Activated naive CD4-positive, alpha-beta T cell treated with anti-CD3 and anti-CD28 coated beads, Interleukin-2, amount 50 U/mL, for 72 hours (primary cell): ENCODE measurements at regions not wholly inside any gene's neighbourhood (a gene's known extent, or its start where the extent isn't known, plus 50 kb on each side); places are given as distances from the start of the nearest gene placed in this dataset.
"Not testable (repeated sequence)": the region's sequence is repeated elsewhere in the genome, so short reads cannot be mapped to it uniquely, and the experiment has no call there.

ENCODE experiments used
- ATAC-seq, 2 donors: fragments of 150-1000 bp; cut with Tn5 transposase; 2 replicates each; pipeline ENCODE4 v1.10.0; 2021; ENCODE audit warnings: mild to moderate bottlenecking in 2 of 2, moderate library complexity in 2 of 2
- DNase-seq, 2 donors: peaks; one replicate each; pipeline ENCODE4 v3.0.0; 2021 to 2022; ENCODE audit warnings: low spot score in 2 of 2
- H3K27ac Mint-ChIP-seq, 2 donors: one replicate each; pipeline ENCODE4 v1.8.0; 2022; ENCODE audit warnings: mild to moderate bottlenecking in 2 of 2, mixed read lengths in 2 of 2
- H3K36me3 Mint-ChIP-seq, 2 donors: one replicate each; pipeline ENCODE4 v1.8.0; 2022; ENCODE audit warnings: mixed read lengths in 2 of 2
- H3K9me3 Mint-ChIP-seq, 2 donors: one replicate each; pipeline ENCODE4 v1.8.0; 2022; ENCODE audit warnings: mixed read lengths in 2 of 2

DNA sequence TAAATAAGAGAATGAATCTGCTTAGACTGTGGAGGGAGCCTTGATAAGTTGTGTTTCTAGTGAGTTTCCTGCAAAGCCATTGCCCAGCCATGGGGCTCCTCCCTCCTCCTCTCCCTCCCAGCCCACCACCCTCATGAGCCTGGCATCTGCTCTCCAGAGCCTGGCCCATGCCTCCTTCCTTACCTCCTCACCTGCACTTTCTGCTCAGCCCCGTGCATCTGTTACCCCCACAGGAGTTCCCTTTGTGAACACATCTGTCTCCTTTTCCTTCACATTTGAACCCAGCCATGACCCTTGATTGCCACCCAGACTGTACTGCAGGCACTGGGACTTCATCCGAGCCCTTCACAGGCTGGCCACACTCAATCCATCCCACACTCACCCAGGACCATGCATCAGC, 395.6 kb downstream of the IRX2 start:
- ATAC-seq: no peak

DNA sequence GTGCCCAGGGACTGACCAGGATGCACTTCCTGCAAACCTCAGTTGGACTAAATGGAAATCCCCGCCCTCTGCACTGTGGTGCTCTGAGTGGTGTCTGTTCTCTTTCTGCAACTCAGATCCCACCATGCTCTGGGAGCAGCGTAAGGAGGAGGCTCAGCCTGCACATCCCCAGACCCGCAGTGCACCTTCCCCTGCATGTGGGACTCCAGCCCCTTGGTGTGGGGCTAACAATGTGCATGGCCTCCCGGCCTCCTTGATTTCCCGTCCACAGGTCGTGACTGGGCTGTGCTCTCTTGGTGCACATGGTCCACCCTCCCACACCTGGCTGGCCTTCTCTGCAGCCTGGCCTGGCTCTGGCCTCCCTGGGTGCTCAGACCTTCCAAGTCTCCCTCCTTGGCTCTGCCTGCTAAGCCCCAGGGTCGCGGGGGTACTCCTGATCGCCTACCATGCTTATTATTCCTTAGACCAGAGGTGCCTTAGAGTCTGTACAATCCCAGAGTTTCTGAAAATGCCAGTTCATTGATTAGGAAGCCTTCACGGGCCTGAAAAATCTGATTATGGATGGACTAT, 397.5 kb downstream of the IRX2 start:
- Mint-ChIP-seq H3K9me3 (peaks cover 5 to 6% of the 10 kb centered on the region in 2 donors), H3K36me3 (peaks cover 0 to 8% of the 10 kb centered on the region in 2 donors), H3K27ac (no peak overlapping the region)
- DNase-seq: no peak
- no peak for ATAC-seq

More for the DNA sequence above, 395.6 kb downstream of the IRX2 start:
- no peak for DNase-seq
- Mint-ChIP-seq H3K27ac (no peak overlapping the region), H3K36me3 (peaks cover 0 to 8% of the 10 kb centered on the region in 2 donors), H3K9me3 (peaks cover 5 to 9% of the 10 kb centered on the region in 2 donors)

DNA sequence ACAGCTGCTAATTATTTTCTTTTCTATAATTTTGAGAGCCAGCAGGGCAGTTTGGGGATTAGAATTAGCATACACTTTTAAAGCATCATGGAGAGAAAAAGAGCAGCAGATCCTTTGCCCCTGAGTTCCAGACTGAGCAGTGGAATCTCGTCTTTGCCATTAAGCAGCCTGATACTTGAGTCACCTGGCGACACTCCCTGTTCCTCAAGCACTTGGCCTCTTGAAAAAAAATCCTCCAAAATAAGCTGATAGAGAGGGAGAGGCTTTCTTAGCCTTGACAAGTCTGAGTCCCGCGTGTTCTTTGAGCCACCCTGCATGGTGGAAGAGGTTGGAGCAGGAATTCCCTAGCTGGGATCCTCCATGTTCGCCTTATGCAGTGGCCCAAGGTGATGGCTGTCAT, 398.3 kb downstream of the IRX2 start:
- H3K9me3 Mint-ChIP-seq: peaks cover 5 to 6% of the 10 kb centered on the region in 2 donors
- peaks cover 0 to 8% of the 10 kb centered on the region in 2 donors for H3K36me3 Mint-ChIP-seq
- no peak for ATAC-seq
- H3K27ac Mint-ChIP-seq: no peak overlapping the region
- DNase-seq: no peak

DNA sequence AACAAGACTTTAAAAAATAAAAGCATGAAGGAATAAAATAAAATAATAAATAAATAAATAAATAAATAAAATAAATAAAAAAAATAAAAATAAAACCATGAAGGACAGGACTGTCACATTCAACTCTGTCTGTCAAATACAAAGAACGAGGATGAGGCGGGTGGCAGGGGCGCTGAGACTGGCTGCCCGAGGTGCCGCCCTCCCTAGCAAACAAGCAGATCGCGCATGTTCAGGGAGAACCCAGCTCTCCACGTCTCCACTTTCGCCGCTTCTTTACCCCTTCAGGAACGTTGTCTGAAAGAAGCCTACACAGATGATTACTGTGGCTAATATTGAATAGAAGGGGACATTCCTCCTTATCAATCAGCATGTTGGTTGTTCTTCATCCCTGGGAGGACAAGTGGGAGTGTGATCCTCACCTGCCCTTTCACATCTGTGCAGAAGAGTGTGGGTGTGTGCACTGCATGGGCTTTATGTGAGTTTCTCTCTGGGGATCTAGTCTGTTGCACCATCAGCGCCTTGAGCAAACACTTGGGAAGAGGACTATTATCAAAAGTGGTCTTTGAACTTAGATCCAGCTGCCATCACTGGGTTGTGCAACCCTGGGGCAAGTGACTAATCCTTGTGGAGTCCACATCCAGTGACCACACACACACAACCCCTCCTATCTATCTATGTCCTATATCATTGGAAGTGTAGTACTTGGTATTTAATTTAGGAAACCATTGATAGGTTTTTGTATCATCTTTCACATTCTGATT, 399.2 kb downstream of the IRX2 start:
- peaks cover 0 to 8% of the 10 kb centered on the region in 2 donors for H3K36me3 Mint-ChIP-seq
- ATAC-seq: no peak
- peaks cover 7% of the 10 kb centered on the region in 2 donors for H3K9me3 Mint-ChIP-seq
- DNase-seq: no peak
- no peak overlapping the region for H3K27ac Mint-ChIP-seq

DNA sequence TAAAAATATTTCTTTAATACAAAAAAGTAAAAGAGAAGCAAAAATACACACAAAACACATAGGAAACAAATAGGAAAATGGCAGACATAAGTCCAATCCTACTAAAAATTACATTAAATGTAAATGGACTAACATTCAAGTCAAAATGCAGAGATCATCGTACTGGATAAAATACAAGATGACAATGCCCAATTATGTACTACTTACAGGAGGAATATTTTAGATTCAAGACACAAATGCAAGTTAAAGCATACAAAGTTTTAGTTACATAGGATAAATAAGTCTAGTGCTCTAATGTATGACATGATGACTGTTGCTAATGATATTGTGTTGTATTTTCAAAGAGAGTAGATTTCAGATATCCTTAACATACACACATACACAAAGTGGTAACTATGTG, 401.7 kb downstream of the IRX2 start:
- Mint-ChIP-seq H3K9me3 (peaks cover 12 to 13% of the 10 kb centered on the region in 2 donors), H3K36me3 (peaks cover 0 to 12% of the 10 kb centered on the region in 2 donors)
- not testable (repeated sequence) for H3K27ac Mint-ChIP-seq, ATAC-seq, DNase-seq

DNA sequence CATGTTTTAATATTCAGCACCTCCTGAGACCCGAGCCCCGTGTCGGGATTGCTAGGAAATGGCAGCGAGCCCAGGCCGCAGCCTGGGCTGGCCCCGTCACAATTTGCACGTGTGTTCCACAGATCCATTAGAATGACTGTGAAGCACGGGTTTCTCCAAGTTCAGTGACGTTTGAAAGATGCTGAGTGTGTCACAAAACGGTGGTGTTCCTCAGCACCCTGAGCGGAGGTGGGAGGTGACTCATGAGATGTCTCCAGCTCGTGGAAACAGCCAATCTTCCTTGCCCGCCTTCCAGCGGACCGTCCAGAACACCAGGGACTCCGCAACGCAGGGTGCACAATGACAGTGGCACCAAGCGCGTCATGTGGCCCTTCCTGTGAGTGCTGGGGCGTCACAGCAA, 412.8 kb downstream of the IRX2 start:
- no peaks in the 10 kb centered on the region for H3K36me3 Mint-ChIP-seq
- H3K9me3 Mint-ChIP-seq: no peaks in the 10 kb centered on the region
- DNase-seq (no peak), ATAC-seq (no peak)
- H3K27ac Mint-ChIP-seq: no peak overlapping the region

DNA sequence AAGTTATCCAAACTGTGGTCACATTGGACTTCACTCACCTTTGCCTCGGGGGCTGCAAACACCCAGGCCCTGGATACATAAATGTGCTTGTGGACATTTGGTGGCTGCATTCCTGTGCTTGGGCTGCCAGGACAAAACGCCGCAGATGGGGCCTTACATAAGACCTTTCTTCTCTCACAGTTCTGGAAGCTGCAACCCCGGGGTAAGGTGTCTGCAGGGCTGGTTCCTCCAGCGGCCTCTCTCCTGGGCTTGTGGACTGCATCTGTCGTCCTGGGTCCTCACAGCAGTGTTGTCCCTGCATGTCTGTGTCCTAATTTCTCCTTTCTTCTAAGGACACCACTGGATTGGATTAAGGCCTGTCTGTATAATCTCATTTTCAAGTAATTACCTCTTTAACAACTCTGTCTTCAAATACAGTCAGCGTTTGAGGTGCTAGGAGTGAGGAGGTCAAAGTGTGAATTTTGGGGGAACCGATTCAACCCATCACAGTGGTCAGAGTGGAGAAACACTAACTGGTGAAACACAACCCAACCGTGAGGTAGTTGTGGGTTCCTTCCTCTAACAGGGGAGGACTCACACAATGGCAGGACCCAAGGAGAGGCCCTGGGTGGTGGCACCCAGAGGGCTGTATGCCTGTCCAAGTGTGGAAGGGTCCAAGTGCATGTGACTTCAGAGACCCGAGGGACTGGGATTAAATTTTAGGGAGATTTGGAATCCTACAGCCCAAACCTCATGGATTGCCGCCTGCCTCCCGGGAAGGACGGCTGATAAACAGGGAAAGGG, 415.6 kb downstream of the IRX2 start:
- ATAC-seq: no peak
- peaks cover 13% of the 10 kb centered on the region in 2 donors for H3K9me3 Mint-ChIP-seq
- no peak overlapping the region for H3K27ac Mint-ChIP-seq
- no peak for DNase-seq
- H3K36me3 Mint-ChIP-seq: no peaks in the 10 kb centered on the region

DNA sequence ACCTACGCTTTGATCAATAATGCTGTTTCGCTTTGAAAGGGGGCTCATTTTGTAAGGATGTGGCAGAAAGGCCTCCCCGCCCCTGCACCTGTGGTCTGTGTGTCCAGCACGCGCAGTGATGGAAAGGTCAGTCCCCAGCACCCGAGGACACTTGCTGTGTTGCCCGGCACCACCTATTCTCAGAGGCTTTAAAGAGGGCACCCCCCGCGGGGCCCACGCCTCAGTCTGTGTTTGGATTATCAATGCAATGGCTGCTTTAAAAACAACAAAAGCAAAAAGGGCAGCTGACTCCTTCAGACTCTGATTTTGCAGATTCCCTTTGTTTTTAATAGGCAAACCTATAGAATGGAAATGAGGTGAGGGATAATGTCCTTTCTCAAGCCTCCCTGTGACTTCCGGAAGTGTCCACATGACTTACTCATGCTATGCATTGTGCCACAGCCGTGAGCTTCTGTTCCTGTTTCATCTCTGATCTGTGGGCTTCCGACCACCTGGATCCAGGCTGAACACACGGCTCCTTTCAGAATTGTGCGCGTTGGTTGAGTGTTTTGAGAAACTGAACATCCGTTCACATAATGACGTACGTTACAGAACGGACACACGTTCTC, 416.2 kb downstream of the IRX2 start:
- Mint-ChIP-seq H3K9me3 (peaks cover 13% of the 10 kb centered on the region in 2 donors), H3K36me3 (no peaks in the 10 kb centered on the region), H3K27ac (no peak overlapping the region)
- ATAC-seq (no peak), DNase-seq (no peak)

DNA sequence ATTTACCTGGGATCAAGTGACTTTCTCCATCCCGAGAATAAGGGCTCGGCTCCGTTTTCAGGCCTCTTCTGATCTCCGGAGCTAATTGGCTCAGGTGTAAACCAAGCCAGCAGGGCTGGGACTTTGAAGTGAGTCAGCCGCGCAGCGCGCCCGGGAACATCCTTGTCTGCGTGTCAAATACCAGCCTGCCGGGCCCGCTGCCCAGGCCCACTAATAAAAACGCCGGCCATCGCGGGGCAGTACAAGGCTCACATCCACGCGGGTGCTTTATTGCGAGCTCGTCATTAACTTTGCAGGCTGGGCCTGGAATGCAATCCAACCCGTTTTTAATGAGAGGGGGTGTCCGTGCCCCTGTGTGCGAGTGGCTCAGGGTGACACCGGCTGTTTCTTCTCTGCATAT, 416.8 kb downstream of the IRX2 start:
- no peak for ATAC-seq
- Mint-ChIP-seq H3K36me3 (no peaks in the 10 kb centered on the region), H3K27ac (no peak overlapping the region), H3K9me3 (peaks cover 13% of the 10 kb centered on the region in 2 donors)
- DNase-seq: no peak

DNA sequence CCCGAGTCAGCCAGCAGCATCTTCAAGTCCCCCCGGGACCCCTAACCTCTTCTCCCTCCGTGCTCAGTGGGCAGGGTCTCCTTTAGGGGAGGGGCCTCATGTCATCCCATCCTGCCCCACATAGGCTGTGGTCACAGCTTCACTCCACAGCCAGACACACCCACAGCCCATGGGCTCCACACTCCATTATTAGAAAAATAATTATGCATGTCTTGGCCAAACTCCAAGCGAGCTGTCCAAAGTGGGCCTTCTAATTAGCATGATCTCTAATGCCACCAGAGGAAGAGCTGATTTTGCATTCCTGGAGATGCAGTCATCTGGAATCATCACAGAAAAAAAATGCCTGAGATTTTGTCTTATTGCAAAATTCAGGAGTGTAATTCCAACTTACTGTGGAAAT, 418.2 kb downstream of the IRX2 start:
- DNase-seq: no peak

DNA sequence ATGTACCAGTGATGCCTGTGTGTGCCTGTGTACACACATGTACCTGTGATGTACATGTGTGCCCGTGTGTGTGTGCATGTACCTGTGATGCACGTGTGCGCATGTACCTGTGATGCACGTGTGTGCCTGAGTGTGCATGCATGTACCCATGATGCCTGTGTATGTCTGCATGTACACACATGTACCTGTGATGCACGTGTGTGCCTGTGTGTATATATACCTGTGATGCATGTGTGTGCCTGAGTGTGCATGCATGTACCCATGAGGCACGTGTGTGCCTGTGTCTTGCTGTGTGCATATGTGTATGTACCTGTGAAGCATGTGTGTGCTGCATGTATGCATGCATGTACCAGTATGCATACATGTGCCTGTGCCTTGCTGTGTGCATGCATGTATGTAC, 419.0 kb downstream of the IRX2 start:
- ATAC-seq: no peak
- no peak for DNase-seq
- Mint-ChIP-seq H3K9me3 (peaks cover 13% of the 10 kb centered on the region in 2 donors), H3K36me3 (no peaks in the 10 kb centered on the region), H3K27ac (no peak overlapping the region)

More for the DNA sequence above, 418.2 kb downstream of the IRX2 start:
- Mint-ChIP-seq H3K9me3 (peaks cover 13% of the 10 kb centered on the region in 2 donors), H3K27ac (no peak overlapping the region), H3K36me3 (no peaks in the 10 kb centered on the region)
- no peak for ATAC-seq

DNA sequence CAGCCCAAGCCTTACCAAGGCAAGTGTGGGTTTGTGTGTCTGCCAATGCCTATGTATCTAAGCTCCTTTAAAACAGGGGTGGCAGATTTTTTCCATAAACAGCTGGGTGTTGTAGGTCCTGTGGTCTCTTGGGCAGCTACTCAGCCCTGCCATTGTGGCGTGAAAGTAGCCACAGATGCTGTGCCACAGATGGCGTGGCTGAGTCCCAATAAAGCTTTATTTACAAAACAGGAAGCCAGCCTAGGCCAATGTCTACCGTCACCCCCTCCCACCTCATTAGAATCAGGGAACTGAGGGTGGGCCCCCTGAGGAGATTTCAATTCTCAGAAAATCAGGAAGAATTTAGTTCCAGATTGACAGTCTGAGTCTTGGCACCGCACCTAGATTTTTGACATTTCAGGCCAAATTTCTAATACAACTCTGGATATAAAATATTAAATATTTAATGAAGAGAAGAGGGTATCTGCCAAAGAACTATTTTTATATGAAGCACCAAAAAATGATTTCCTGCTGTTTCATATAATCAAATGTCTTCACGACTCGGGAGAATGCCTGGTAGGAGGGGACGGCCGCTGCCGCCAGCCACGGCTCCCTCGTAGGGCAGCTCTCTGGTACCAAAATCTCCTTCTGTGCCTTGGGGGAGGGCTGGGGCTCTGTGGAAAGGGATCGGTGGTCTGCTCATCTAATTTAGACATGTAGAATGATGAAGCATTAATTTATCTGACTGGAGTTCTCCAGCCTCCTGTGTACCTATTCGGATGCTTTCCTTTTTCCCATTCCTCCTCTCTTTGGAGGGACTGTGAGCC, 420.9 kb downstream of the IRX2 start:
- DNase-seq (no peak), ATAC-seq (no peak)
- H3K27ac Mint-ChIP-seq: no peak overlapping the region
- H3K36me3 Mint-ChIP-seq: no peaks in the 10 kb centered on the region
- peaks cover 13 to 17% of the 10 kb centered on the region in 2 donors for H3K9me3 Mint-ChIP-seq

DNA sequence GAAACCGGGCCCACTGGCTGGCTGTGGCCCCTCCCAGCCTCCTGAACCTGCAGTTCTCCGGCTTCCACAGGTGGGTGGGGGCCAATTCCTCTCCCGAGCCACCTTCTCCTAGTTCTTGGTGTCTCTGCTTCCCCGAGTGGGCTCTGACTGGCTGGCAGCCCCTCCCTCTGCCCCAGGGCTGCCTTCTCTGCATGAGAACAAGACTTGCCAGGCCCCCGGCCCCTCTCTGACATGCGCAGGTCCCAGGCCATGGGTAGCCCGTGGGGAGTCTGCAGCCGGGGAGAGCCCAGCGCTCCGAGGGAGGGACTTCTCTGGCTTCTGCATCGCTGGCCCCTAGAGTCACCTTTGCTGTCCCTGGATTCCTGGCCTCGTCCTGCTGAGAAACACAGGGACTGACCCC, 421.7 kb downstream of the IRX2 start:
- Mint-ChIP-seq H3K36me3 (no peaks in the 10 kb centered on the region), H3K9me3 (peaks cover 13 to 17% of the 10 kb centered on the region in 2 donors), H3K27ac (no peak overlapping the region)
- DNase-seq: no peak
- ATAC-seq: no peak

DNA sequence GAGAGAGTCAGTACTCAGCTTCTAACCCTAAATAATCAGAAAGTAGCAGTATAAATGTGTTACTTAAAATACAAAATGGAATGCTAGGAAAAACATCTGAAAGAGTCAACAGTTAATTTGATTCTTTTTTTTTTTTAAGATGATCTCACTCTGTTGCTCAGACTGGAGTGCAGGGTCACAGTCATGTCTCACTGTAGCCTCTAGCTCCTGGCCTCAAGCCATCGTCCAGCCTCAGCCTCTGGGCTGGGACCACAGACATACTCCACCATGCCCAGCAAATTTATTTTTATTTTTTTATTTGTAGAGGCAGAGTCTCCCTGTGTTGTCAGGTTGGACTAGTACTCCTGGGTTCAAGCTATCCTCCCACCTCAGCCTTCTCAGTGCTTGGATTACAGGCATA, 424.9 kb downstream of the IRX2 start:
- H3K27ac Mint-ChIP-seq: no peak overlapping the region
- DNase-seq (no peak), ATAC-seq (no peak)
- peaks cover 2 to 5% of the 10 kb centered on the region in 2 donors for H3K9me3 Mint-ChIP-seq
- H3K36me3 Mint-ChIP-seq: no peaks in the 10 kb centered on the region

DNA sequence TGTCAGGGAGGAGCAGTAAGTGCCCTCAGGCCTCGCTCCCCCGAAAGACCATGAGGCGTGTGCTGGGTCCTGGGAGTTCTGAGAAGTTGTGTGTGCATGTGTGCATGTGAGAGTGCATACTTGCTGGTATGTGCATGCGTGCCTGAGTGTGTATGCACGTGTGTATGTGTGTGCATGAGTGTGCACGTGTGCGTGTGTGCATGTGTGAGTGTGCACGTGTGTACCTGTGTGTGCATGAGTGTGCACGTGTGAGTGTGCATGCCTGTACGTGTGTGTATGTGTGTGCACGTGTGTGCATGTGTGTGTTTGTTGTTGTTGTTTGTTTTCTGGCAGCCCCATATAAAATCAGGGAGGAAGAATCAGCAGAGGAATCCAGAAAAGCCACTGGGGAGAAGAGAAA, 426.7 kb downstream of the IRX2 start:
- ATAC-seq (no peak), DNase-seq (no peak)
- Mint-ChIP-seq H3K9me3 (peaks cover 0 to 4% of the 10 kb centered on the region in 2 donors), H3K27ac (no peak overlapping the region), H3K36me3 (no peaks in the 10 kb centered on the region)

DNA sequence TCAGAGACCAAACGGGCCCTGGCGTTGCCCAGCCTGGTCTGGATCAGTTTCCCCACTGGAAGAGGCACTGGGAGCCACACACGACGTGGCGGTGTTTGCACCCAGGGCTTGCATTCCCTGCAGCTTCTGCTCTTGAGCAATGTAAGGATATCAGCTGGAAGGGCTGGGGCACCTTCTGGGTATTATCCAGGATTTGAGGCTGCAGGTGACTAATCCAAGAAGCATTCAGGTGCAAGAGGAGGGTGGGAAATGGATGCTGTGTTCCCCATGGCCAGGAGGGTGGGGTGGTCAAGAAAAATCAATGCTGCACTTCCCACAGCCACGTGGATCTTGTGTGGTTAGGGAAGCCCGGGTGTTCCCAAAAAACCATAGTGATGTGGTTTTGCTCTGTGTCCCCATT, 430.9 kb downstream of the IRX2 start:
- no peak for ATAC-seq
- Mint-ChIP-seq H3K27ac (no peak overlapping the region), H3K36me3 (no peaks in the 10 kb centered on the region), H3K9me3 (no peaks in the 10 kb centered on the region)
- DNase-seq: no peak
